ENCODE measurements at regions not wholly inside any gene's neighbourhood (a gene's known extent, or its start where the extent isn't known, plus 50 kb on each side); places are given as distances from the start of the nearest gene placed in this dataset.

GRCh38 chr12:25005376-25005775 lies 56.5 kb upstream of the BCAT1 start:
- no peak for DNase-seq

- DNase-seq, result no peak
Measured at GRCh38 chr12:25004447-25004846, 55.5 kb upstream of the BCAT1 start.

GRCh38 chr12:25001311-25001710 lies 52.4 kb upstream of the BCAT1 start:
- DNase-seq, result no peak
